GM18507 (cell line): ENCODE measurements at regions not wholly inside any gene's neighbourhood (a gene's known extent, or its start where the extent isn't known, plus 50 kb on each side); places are given as distances from the start of the nearest gene placed in this dataset.

Experiments used
- DNase-seq: peaks from one replicate; pipeline ENCODE4 v3.0.0; 2011; ENCODE audit warnings: low read depth; ENCODE audit not compliant: insufficient read length; ENCODE audit errors: extremely low spot score
- FAIRE-seq: peaks from 2 replicates; lab custom pipeline; 2011; peaks lifted over from hg19 to GRCh38; lab: Jason Lieb, UNC

GRCh38 chr1:218939095-218939494, 234.6 kb upstream of the LYPLAL1 start:
- FAIRE-seq (no peak), DNase-seq (no peak)

- FAIRE-seq = no peak
Measured at GRCh38 chr1:218942431-218942830, 231.2 kb upstream of the LYPLAL1 start.

GRCh38 chr1:218943371-218943770, 230.3 kb upstream of the LYPLAL1 start:
- FAIRE-seq = no peak

More at GRCh38 chr1:218942431-218942830, 231.2 kb upstream of the LYPLAL1 start:
- DNase-seq = no peak

GRCh38 chr1:218945050-218945449, 228.6 kb upstream of the LYPLAL1 start:
- DNase-seq = no peak
- FAIRE-seq = no peak

More at GRCh38 chr1:218943371-218943770, 230.3 kb upstream of the LYPLAL1 start:
- no peak for DNase-seq

- FAIRE-seq (no peak), DNase-seq (no peak)
Measured at GRCh38 chr1:218946147-218946546, 227.5 kb upstream of the LYPLAL1 start.

- no peak for FAIRE-seq
- no peak for DNase-seq
Measured at GRCh38 chr1:218948446-218948845, 225.2 kb upstream of the LYPLAL1 start.

GRCh38 chr1:218953386-218953785, 220.3 kb upstream of the LYPLAL1 start:
- FAIRE-seq (no peak), DNase-seq (no peak)

GRCh38 chr1:218957971-218958370, 215.7 kb upstream of the LYPLAL1 start:
- DNase-seq = no peak
- FAIRE-seq = no peak

- no peak for DNase-seq
- FAIRE-seq = no peak
Measured at GRCh38 chr1:218959784-218960183, 213.9 kb upstream of the LYPLAL1 start.

GRCh38 chr1:218964471-218965185, 209.1 kb upstream of the LYPLAL1 start:
- FAIRE-seq (no peak), DNase-seq (no peak)

GRCh38 chr1:218965821-218966220, 207.9 kb upstream of the LYPLAL1 start:
- no peak for DNase-seq
- no peak for FAIRE-seq

GRCh38 chr1:218967254-218967653, 206.4 kb upstream of the LYPLAL1 start:
- DNase-seq = no peak
- FAIRE-seq = no peak

GRCh38 chr1:218967836-218968235, 205.8 kb upstream of the LYPLAL1 start:
- no peak for FAIRE-seq
- DNase-seq = no peak

GRCh38 chr1:218969006-218969405, 204.7 kb upstream of the LYPLAL1 start:
- no peak for DNase-seq
- no peak for FAIRE-seq

- DNase-seq (no peak), FAIRE-seq (no peak)
Measured at GRCh38 chr1:218970397-218970990, 203.2 kb upstream of the LYPLAL1 start.

- no peak for DNase-seq
- no peak for FAIRE-seq
Measured at GRCh38 chr1:218971156-218971555, 202.5 kb upstream of the LYPLAL1 start.

- no peak for DNase-seq
- FAIRE-seq = no peak
Measured at GRCh38 chr1:218980881-218981280, 192.8 kb upstream of the LYPLAL1 start.

- no peak for DNase-seq
- FAIRE-seq = no peak
Measured at GRCh38 chr1:218982482-218982881, 191.2 kb upstream of the LYPLAL1 start.

- no peak for FAIRE-seq
Measured at GRCh38 chr1:218983433-218983832, 190.2 kb upstream of the LYPLAL1 start.

GRCh38 chr1:218983848-218984247, 189.8 kb upstream of the LYPLAL1 start:
- DNase-seq (no peak), FAIRE-seq (peak; percentile 36)

More at GRCh38 chr1:218983433-218983832, 190.2 kb upstream of the LYPLAL1 start:
- DNase-seq = no peak

- DNase-seq (no peak), FAIRE-seq (no peak)
Measured at GRCh38 chr1:218985424-218985984, 188.2 kb upstream of the LYPLAL1 start.
